OCI-LY7 (cell line): ENCODE measurements at regions not wholly inside any gene's neighbourhood (a gene's known extent, or its start where the extent isn't known, plus 50 kb on each side); places are given as distances from the start of the nearest gene placed in this dataset.

ENCODE experiments used
- CTCF ChIP-seq: fragments of 200-600 bp; sonication (generic); conservative IDR thresholded peaks from 2 replicates; pipeline ENCODE4 v1.5.1; 2014; ENCODE audit warnings: mild to moderate bottlenecking, antibody characterized with exemption, low read length, moderate library complexity, mixed read lengths
- EZH2phosphoT487 ChIP-seq: fragments of 200-600 bp; sonication (generic); IDR thresholded peaks from 2 replicates; pipeline ENCODE4 v1.6.1; 2018; ENCODE audit warnings: low read depth, borderline replicate concordance, mild to moderate bottlenecking, mixed run types, antibody characterized with exemption, low read length, moderate library complexity, mixed read lengths

- TF ChIP-seq CTCF (no peak), EZH2phosphoT487 (no peak)
Measured at GRCh38 chr13:62627226-62627625, 1211.6 kb upstream of the PCDH20 start.
